Fibroblast of lung (primary cell): ENCODE measurements at regions not wholly inside any gene's neighbourhood (a gene's known extent, or its start where the extent isn't known, plus 50 kb on each side); places are given as distances from the start of the nearest gene placed in this dataset.

Experiments
- CTCF ChIP-seq, 2 donors: IDR thresholded peaks in 1 of 2; conservative IDR thresholded peaks in 1 of 2; 1 replicate in 1 of 2; 2 replicates in 1 of 2; pipeline ENCODE4 v1.5.1; 2011 to 2012; ENCODE audit warnings: low read length in 2 of 2, control low read depth in 1 of 2, inconsistent platforms in 1 of 2, low read depth in 1 of 2, mild to moderate bottlenecking in 1 of 2
- EZH2 ChIP-seq: IDR thresholded peaks from 2 replicates; pipeline ENCODE4 v1.5.1; 2012; ENCODE audit warnings: low read length, control low read depth, mild to moderate bottlenecking; ENCODE audit errors: missing control alignments

- TF ChIP-seq CTCF (conservative IDR thresholded peaks at IDR 0.05 in 1 of 2, IDR thresholded peaks at IDR 0.05 in 1 of 2; ENCODE audit: low read depth in 1 of 2, low read length in 2 of 2) (no peak), EZH2 (no peak)
These were observed 91.7 kb upstream of the PGBD5 start for GRCh38 chr1:230517786-230518185.
